Esophagus squamous epithelium (tissue), 5 donors: ENCODE measurements at regions not wholly inside any gene's neighbourhood (a gene's known extent, or its start where the extent isn't known, plus 50 kb on each side); places are given as distances from the start of the nearest gene placed in this dataset.

ENCODE experiments used
- DNase-seq: peaks from one replicate; lab custom pipeline; 2025; lab: John Stamatoyannopoulos, UW
- H3K27ac ChIP-seq, 4 donors: fragments of 200-600 bp; sonication (generic); one replicate each; pipeline ENCODE4 v1.5.1; 2016 to 2019; ENCODE audit warnings: mild to moderate bottlenecking in 1 of 4
- H3K27me3 ChIP-seq, 4 donors: fragments of 200-600 bp; sonication (generic); 1 replicate in 3 of 4; 2 replicates in 1 of 4; pipeline versions ENCODE4 v1.5.1 to v1.6.0; 2017 to 2021; ENCODE audit warnings: antibody characterized with exemption in 1 of 4
- H3K36me3 ChIP-seq, 3 donors: fragments of 200-600 bp; sonication (generic); one replicate each; pipeline ENCODE4 v1.5.1; 2016 to 2019
- H3K4me1 ChIP-seq, 3 donors: fragments of 200-600 bp; sonication (generic); one replicate each; pipeline ENCODE4 v1.5.1; 2017 to 2019
- H3K4me3 ChIP-seq, 4 donors: fragments of 200-600 bp; sonication (generic); 1 replicate in 3 of 4; 2 replicates in 1 of 4; pipeline ENCODE4 v1.5.1; 2016 to 2019; ENCODE audit warnings: mild to moderate bottlenecking in 2 of 4, moderate library complexity in 1 of 4
- H3K9me3 ChIP-seq, 3 donors: fragments of 200-600 bp; sonication (generic); one replicate each; pipeline ENCODE4 v1.5.1; 2016 to 2019
- POLR2A ChIP-seq, 4 donors: fragments of 450-650 bp; IDR thresholded peaks; one replicate each; pipeline ENCODE4 v1.6.1; 2017; ENCODE audit warnings: antibody characterized with exemption in 4 of 4, mild to moderate bottlenecking in 4 of 4, moderate library complexity in 3 of 4
- WGBS, 2 donors: methylation state at CpG; one replicate each; pipeline ENCODE4 v1.1.5; 2018; 5-methylcytosine and 5-hydroxymethylcytosine counted together
- intact Hi-C: fragments of 100-400 bp; cut with DNase I; formaldehyde crosslinking; loops from one replicate; pipeline ENCODE4 v1.15.0; 2022
- TF ChIP-seq, protein P1 (sequence below), 6 experiments: fragments of 450-650 bp in 4 of 6; fragments of 200-600 bp in 2 of 6; sonication (generic) in 2 of 6; IDR thresholded peaks; one replicate each; pipeline ENCODE4 v1.5.1; 2016 to 2019; ENCODE audit warnings: antibody characterized with exemption in 6 of 6, mild to moderate bottlenecking in 4 of 6, moderate library complexity in 4 of 6
- donor health status: DM: yes; HTN: yes; CAD: no.

- no peak for DNase-seq
- TF ChIP-seq POLR2A (IDR thresholded peaks at IDR 0.05): no peak
- TF ChIP-seq, protein P1, sequence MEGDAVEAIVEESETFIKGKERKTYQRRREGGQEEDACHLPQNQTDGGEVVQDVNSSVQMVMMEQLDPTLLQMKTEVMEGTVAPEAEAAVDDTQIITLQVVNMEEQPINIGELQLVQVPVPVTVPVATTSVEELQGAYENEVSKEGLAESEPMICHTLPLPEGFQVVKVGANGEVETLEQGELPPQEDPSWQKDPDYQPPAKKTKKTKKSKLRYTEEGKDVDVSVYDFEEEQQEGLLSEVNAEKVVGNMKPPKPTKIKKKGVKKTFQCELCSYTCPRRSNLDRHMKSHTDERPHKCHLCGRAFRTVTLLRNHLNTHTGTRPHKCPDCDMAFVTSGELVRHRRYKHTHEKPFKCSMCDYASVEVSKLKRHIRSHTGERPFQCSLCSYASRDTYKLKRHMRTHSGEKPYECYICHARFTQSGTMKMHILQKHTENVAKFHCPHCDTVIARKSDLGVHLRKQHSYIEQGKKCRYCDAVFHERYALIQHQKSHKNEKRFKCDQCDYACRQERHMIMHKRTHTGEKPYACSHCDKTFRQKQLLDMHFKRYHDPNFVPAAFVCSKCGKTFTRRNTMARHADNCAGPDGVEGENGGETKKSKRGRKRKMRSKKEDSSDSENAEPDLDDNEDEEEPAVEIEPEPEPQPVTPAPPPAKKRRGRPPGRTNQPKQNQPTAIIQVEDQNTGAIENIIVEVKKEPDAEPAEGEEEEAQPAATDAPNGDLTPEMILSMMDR (IDR thresholded peaks at IDR 0.05): no peak
- WGBS, 2 donors: 87 to 88% methylated on average over 5 of the region's 5 CpGs
Observed at GRCh38 chr12:124151583-124151982, 143.3 kb upstream of the RFLNA start.

GRCh38 chr12:124152731-124153130, 142.2 kb upstream of the RFLNA start:
- 63 to 80% methylated on average over 7 to 8 of the region's 8 CpGs for WGBS, 2 donors
- no peaks in the 10 kb centered on the region for H3K36me3 ChIP-seq
- H3K9me3 ChIP-seq: no peaks in the 10 kb centered on the region
- H3K27me3 ChIP-seq: peaks cover 0 to 6% (median 0%) of the 10 kb centered on the region in 4 donors
- intact Hi-C loops: no loop called here
- DNase-seq: no peak
- H3K4me1 ChIP-seq: no peaks in the 10 kb centered on the region
- H3K27ac ChIP-seq: no peak overlapping the region
- H3K4me3 ChIP-seq: no peak overlapping the region
- TF ChIP-seq POLR2A (IDR thresholded peaks at IDR 0.05): no peak
- TF ChIP-seq, protein P1 (IDR thresholded peaks at IDR 0.05): no peak

More at GRCh38 chr12:124151583-124151982, 143.3 kb upstream of the RFLNA start:
- no peaks in the 10 kb centered on the region for H3K27me3 ChIP-seq
- no peak overlapping the region for H3K27ac ChIP-seq
- H3K4me3 ChIP-seq: no peak overlapping the region
- no peaks in the 10 kb centered on the region for H3K36me3 ChIP-seq
- H3K9me3 ChIP-seq: no peaks in the 10 kb centered on the region
- no peaks in the 10 kb centered on the region for H3K4me1 ChIP-seq
- intact Hi-C loops: no loop called here

DNA sequence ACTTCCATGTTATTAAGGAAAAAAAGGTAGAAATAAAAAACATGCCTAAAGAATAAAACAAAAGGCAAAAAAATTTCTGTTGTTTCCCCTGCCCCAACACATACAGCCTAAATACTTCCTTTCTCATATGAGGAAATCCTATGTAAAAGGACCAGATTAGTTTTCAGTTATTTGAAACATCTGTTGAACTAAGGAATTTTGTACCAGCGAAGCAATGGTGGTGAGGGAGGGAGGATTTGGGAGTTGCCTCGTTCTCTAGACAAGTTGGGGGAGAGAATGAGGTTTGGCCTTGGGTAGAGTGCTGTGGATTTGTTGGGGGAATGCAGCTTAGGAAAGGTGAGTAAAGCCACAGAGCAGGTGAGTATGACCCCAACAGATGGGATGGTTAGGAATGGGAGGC, 141.5 kb upstream of the RFLNA start:
- 72 to 80% methylated on average over 2 of the region's 2 CpGs for WGBS, 2 donors
- Histone ChIP-seq H3K4me3 (no peak overlapping the region), H3K9me3 (no peaks in the 10 kb centered on the region), H3K27ac (no peak overlapping the region), H3K36me3 (no peaks in the 10 kb centered on the region), H3K4me1 (no peaks in the 10 kb centered on the region), H3K27me3 (peaks cover 0 to 6% (median 0%) of the 10 kb centered on the region in 4 donors)
- no peak for DNase-seq
- intact Hi-C loops: no loop called here
- TF ChIP-seq POLR2A (IDR thresholded peaks at IDR 0.05): no peak
- TF ChIP-seq, protein P1 (IDR thresholded peaks at IDR 0.05): no peak

GRCh38 chr12:124157406-124157805, 137.5 kb upstream of the RFLNA start:
- 61 to 71% methylated on average over 7 of the region's 7 CpGs for WGBS, 2 donors
- peaks cover 0 to 6% (median 0%) of the 10 kb centered on the region in 4 donors for H3K27me3 ChIP-seq
- TF ChIP-seq, protein P1 (IDR thresholded peaks at IDR 0.05): no peak
- no peak for TF ChIP-seq POLR2A (IDR thresholded peaks at IDR 0.05)
- H3K4me3 ChIP-seq: no peak overlapping the region
- no peaks in the 10 kb centered on the region for H3K36me3 ChIP-seq
- no peak for DNase-seq
- no peaks in the 10 kb centered on the region for H3K4me1 ChIP-seq
- intact Hi-C loops: no loop called here
- H3K9me3 ChIP-seq: no peaks in the 10 kb centered on the region
- H3K27ac ChIP-seq: no peak overlapping the region

- H3K4me1 ChIP-seq: no peaks in the 10 kb centered on the region
Observed at GRCh38 chr12:124159655-124160054, 135.2 kb upstream of the RFLNA start.

More at GRCh38 chr12:124159655-124160054, 135.2 kb upstream of the RFLNA start:
- Histone ChIP-seq H3K27me3 (peaks cover 0 to 6% (median 0%) of the 10 kb centered on the region in 4 donors), H3K36me3 (no peaks in the 10 kb centered on the region), H3K4me3 (no peak overlapping the region), H3K27ac (no peak overlapping the region), H3K9me3 (no peaks in the 10 kb centered on the region)
- no peak for TF ChIP-seq POLR2A (IDR thresholded peaks at IDR 0.05)
- TF ChIP-seq, protein P1 (IDR thresholded peaks at IDR 0.05): no peak
- intact Hi-C loops: no loop called here
- WGBS, 2 donors: 71 to 79% methylated on average over 6 to 9 of the region's 9 CpGs
- DNase-seq: no peak
